DMS 273 treated with DMSO at 0.1 percent for 48 hours (cell line): ENCODE measurements at regions not wholly inside any gene's neighbourhood (a gene's known extent, or its start where the extent isn't known, plus 50 kb on each side); places are given as distances from the start of the nearest gene placed in this dataset.
"Not testable (repeated sequence)": the region's sequence is repeated elsewhere in the genome, so short reads cannot be mapped to it uniquely, and the experiment has no call there.

Experiments used
- DNase-seq: peaks from one replicate; lab custom pipeline; 2025; lab: John Stamatoyannopoulos, UW

DNA sequence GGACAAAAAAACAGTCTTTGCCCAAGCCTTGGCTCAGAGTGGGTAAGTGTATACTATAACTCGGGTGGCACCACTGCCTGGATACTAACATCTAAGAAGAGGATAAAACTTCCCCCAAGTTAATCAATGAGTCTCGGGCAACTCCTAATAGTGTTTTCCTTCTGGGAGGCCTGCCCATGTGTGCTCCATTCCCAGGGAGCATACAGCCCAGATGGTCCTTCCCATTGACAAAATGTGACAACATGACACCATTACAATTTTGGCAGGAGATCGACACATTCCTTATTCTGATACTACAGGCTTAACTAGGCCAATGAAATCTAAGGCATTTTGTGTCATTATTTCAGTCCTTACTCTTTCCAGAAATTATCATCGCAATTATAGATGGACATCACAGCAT is 52.7 kb upstream of the CRIM1 start:
- no peak for DNase-seq

- no peak for DNase-seq
Measured at GRCh38 chr2:36301843-36302242, 53.7 kb upstream of the CRIM1 start.

- no peak for DNase-seq
Measured at GRCh38 chr2:36300697-36301096, 54.9 kb upstream of the CRIM1 start.

- no peak for DNase-seq
Measured at GRCh38 chr2:36296798-36297197, 58.8 kb upstream of the CRIM1 start.

- no peak for DNase-seq
Measured at GRCh38 chr2:36294316-36294721, 61.3 kb upstream of the CRIM1 start.

- DNase-seq: no peak
Measured at GRCh38 chr2:36290306-36290856, 65.2 kb upstream of the CRIM1 start.

DNA sequence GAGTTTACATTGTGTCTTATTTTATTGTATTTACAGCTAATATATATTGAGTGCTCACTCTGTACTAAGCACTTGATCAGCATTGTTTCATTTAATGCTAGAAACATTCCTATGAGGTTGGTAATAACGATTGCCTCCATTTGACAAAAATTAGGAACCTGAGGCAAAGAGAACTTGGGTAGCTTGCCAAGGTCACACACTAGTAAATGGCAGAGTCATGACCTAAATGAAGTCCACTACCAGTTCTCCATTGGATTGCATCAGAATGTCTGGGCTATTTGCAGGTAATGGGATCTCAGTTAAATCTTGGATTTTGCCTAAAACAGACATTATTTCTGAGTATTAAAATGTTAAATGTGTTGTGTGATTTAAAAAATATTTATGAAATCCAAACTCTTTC is 65.8 kb upstream of the CRIM1 start:
- no peak for DNase-seq

DNA sequence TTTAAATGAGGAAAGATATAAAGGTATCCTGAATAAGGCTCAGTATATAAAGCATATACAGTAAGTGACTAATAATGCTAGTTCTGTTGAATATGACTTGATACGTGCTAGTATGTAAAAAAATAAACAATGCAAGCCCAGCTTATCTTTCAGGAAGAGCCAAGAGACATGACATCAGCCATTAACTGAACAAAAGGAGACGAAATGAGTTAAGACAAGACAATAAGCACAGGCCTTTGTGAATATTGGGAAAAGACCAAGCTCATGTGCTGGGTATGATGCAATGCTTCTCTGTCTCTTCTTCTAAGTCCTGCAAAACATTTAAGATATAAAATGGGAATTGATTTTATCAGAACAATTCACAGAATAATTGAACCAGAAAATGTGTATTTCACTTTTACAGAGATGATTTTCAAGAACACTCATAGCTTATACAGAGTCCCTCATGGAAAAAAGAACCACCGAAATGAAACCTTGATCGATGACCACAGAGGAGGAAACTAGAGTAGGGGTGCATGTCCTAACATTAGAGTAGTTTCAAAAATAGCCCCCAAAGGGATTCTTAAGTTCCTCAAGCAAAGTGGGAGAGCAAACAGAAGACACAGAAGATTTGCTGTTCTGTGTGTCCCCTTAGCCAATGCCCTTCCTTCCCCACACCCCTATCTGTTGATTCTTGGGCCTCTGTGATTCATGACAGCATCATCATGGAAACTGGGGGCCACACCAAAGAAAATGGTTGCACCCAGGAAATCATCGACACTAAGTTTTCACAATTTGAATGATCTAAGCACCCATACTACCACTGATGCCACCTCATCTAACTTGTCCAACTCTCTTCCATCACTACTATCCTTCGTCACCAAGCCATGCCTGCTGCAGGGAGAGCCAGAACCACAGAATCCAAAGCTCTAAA is 68.0 kb upstream of the CRIM1 start:
- DNase-seq: no peak

- not testable (repeated sequence) for DNase-seq
Measured at GRCh38 chr2:36279506-36279905, 76.1 kb upstream of the CRIM1 start.

- no peak for DNase-seq
Measured at GRCh38 chr2:36277881-36278523, 77.6 kb upstream of the CRIM1 start.

- DNase-seq: no peak
Measured at GRCh38 chr2:36277146-36277808, 78.3 kb upstream of the CRIM1 start.

DNA sequence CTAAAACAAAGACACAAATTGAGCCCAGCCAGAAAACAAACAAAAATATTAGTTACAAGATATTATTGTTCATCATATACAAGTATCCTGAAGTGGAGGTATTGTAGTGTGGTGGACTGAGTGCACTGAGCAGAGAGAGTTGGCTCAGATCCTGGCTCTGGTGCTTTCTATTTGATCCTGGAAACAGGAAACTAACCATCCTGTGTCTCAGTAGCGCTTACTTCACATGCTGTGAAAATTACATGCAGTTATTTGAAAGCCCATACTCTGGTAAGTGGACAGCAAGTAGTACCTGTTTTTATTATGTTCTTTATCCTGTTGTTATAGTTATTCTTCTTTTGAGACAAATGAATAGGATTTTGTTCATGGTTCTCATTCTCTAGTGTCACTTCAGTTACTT is 84.3 kb upstream of the CRIM1 start:
- no peak for DNase-seq

- no peak for DNase-seq
Measured at GRCh38 chr2:36270758-36271157, 84.8 kb upstream of the CRIM1 start.

DNA sequence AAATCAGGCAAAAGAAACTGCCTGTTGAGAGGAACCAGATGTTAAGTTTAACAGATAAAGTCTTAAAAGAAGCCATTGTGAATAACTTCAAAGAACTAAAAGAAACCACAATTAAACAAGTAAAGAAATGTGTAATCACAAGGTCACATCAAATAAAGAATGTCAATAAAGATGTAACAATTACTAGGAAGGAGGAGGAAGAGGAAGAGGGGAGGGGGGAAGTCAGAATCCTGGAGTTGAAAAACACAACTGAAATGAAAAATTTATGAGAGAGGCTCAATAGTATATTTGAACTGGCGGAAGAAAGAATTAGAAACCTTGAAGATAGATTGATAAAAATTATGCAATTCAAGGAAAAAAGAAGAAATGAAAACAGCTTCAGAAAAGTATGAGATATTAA is 88.4 kb upstream of the CRIM1 start:
- DNase-seq: no peak

DNA sequence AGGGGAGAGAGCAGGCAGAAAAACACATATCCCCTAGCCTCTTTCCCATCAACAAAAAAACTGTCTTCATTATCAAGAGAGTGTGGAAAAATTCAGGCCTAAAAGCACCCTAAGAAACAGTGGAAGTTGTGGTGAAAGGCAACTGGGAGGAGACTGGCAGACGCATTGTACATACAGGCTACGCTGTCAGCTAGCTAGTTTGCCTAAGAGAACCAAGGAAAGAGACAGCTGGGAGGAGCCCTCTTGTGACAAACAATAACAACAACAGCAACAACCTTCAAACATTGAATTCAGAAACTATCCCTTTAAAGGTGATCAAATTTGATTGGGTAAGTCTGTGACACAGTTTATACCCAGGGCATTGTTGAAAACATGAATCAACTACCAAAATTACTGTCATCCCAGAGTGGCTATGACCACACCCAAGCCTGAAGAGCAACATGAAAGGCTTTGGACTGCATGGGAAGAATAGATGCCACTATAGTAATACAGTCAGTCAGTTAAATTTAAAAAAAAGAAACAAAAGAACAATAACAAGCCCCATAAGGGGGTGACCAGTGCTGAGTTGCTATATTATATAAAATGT is 88.9 kb upstream of the CRIM1 start:
- DNase-seq: no peak

- no peak for DNase-seq
Measured at GRCh38 chr2:36262581-36262980, 93.0 kb upstream of the CRIM1 start.

DNA sequence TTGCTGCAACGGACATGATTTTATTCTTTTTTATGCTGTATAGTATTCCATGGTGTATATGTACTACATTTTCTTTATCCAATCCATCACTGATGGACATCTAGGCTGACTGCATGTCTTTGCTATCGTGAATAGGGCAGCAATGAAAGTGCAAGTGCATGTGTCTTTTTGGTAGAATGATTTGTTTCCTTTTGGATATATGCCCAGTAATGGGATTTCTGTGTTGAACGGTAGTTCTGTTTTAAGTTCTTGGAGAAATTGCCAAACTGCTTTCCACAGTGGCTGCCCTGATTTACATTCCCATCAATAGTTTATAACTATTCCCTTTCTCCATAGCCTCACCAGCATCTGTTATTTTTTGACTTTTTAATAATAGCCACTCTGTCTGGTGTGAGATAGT is 99.7 kb upstream of the CRIM1 start:
- no peak for DNase-seq

DNA sequence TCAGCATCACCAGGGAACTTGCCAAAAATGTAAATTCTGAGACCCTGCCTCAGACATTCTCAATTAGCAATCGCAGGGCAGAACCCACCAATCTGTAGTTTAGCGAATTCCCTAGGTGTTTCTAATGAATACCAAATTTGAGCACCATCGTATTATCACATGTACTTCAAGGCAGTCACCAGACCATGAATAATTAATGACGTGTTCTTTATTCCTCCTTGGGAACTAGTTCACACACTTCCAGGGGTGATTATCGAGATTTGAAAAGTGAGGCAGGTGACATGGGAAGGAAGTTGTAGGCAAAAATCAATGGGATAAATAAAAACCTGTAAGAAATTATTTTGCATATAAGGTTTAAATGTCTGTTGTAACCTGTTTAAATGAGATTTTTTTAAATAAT is 102.5 kb upstream of the CRIM1 start:
- DNase-seq: no peak

GRCh38 chr2:36246320-36246990 is 109.1 kb upstream of the CRIM1 start:
- DNase-seq: no peak

- DNase-seq: no peak
Measured at GRCh38 chr2:36245651-36246050, 109.9 kb upstream of the CRIM1 start.

GRCh38 chr2:36238106-36238505 is 117.5 kb upstream of the CRIM1 start:
- no peak for DNase-seq

DNA sequence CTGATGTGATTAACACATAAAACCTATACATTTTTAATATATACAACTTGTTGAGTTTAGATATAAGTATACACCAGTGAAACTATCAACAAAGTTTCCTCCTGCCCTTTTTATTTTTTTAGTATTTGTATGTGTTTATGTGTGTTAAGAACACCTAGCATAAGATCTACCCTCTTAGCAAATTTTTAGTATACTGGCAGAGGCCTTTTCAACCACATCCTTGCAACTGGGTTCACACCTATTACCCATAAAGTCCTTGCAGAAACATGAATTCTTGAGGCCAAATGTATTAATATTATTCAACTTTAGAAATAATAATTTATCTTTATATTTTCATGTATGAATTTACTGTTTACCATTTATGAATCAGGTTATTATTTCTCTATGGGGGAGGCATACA is 119.7 kb upstream of the CRIM1 start:
- no peak for DNase-seq
